Smooth muscle cell (in vitro differentiated cells): ENCODE measurements at regions not wholly inside any gene's neighbourhood (a gene's known extent, or its start where the extent isn't known, plus 50 kb on each side); places are given as distances from the start of the nearest gene placed in this dataset.

Source experiments
- DNase-seq: peaks from one replicate; lab custom pipeline; 2025; ENCODE audit not compliant: unreplicated experiment; lab: John Stamatoyannopoulos, UW
- H2AFZ ChIP-seq: fragments of 200-600 bp; sonication (generic); 2 replicates; pipeline ENCODE4 v1.6.0; 2016; ENCODE audit warnings: antibody characterized with exemption, low read depth, mild to moderate bottlenecking
- H3F3A ChIP-seq: fragments of 200-600 bp; sonication (generic); 2 replicates; pipeline ENCODE4 v1.6.0; 2017; ENCODE audit warnings: antibody characterized with exemption, low read depth
- H3K27ac ChIP-seq: fragments of 200-600 bp; sonication (generic); 2 replicates; pipeline ENCODE4 v1.5.1; 2016; ENCODE audit warnings: low read depth, mild to moderate bottlenecking
- H3K27me3 ChIP-seq: fragments of 200-600 bp; sonication (generic); 2 replicates; pipeline ENCODE4 v1.6.1; 2016; ENCODE audit warnings: low read depth, mild to moderate bottlenecking
- H3K36me3 ChIP-seq: fragments of 200-600 bp; sonication (generic); 2 replicates; pipeline ENCODE4 v1.5.1; 2016; ENCODE audit warnings: low read depth
- H3K4me1 ChIP-seq: fragments of 200-600 bp; sonication (generic); 2 replicates; pipeline ENCODE4 v1.5.1; 2016; ENCODE audit warnings: low read depth
- H3K4me2 ChIP-seq: fragments of 200-600 bp; sonication (generic); 2 replicates; pipeline ENCODE4 v1.6.0; 2016; ENCODE audit warnings: mild to moderate bottlenecking
- H3K4me3 ChIP-seq: fragments of 200-600 bp; sonication (generic); 2 replicates; pipeline ENCODE4 v1.5.1; 2016; ENCODE audit warnings: mild to moderate bottlenecking
- H3K79me2 ChIP-seq: fragments of 200-600 bp; sonication (generic); 2 replicates; pipeline ENCODE4 v1.6.0; 2016; ENCODE audit warnings: low read depth, mild to moderate bottlenecking
- H3K9ac ChIP-seq: fragments of 200-600 bp; sonication (generic); 2 replicates; pipeline ENCODE4 v1.6.0; 2016; ENCODE audit warnings: low read depth
- H3K9me3 ChIP-seq: fragments of 200-600 bp; sonication (generic); replicated peaks from 2 replicates; pipeline ENCODE4 v1.5.1; 2016; ENCODE audit warnings: low read depth
- H4K20me1 ChIP-seq: fragments of 200-600 bp; sonication (generic); 2 replicates; pipeline ENCODE4 v1.6.0; 2016; ENCODE audit warnings: low read depth
- WGBS: methylation state at CpG from one replicate; pipeline ENCODE4 v1.1.7; 2016; ENCODE audit warnings: low lambda C conversion rate; 5-methylcytosine and 5-hydroxymethylcytosine counted together
- TF ChIP-seq, protein P1 (sequence below): fragments of 200-600 bp; sonication (generic); IDR thresholded peaks from 2 replicates; pipeline ENCODE4 v1.5.1; 2017; ENCODE audit warnings: borderline replicate concordance, mild to moderate bottlenecking, antibody characterized with exemption; ENCODE audit not compliant: insufficient read depth, poor library complexity, severe bottlenecking

- no peak for DNase-seq
- whole genome bisulfite sequencing = 83% methylated on average over 22 of the region's 22 CpGs
- Histone ChIP-seq H3K9me3 (no peaks in the 10 kb centered on the region), H3K4me1 (no peaks in the 10 kb centered on the region), H3K27me3 (peaks cover 5% of the 10 kb centered on the region), H3K36me3 (no peaks in the 10 kb centered on the region), H3K4me3 (no peak overlapping the region), H3K79me2 (no peaks in the 10 kb centered on the region), H3K9ac (no peak overlapping the region), H3K4me2 (no peak overlapping the region), H2AFZ (no peak overlapping the region), H3F3A (no peaks in the 10 kb centered on the region), H4K20me1 (no peaks in the 10 kb centered on the region), H3K27ac (no peak overlapping the region)
- TF ChIP-seq, protein P1, sequence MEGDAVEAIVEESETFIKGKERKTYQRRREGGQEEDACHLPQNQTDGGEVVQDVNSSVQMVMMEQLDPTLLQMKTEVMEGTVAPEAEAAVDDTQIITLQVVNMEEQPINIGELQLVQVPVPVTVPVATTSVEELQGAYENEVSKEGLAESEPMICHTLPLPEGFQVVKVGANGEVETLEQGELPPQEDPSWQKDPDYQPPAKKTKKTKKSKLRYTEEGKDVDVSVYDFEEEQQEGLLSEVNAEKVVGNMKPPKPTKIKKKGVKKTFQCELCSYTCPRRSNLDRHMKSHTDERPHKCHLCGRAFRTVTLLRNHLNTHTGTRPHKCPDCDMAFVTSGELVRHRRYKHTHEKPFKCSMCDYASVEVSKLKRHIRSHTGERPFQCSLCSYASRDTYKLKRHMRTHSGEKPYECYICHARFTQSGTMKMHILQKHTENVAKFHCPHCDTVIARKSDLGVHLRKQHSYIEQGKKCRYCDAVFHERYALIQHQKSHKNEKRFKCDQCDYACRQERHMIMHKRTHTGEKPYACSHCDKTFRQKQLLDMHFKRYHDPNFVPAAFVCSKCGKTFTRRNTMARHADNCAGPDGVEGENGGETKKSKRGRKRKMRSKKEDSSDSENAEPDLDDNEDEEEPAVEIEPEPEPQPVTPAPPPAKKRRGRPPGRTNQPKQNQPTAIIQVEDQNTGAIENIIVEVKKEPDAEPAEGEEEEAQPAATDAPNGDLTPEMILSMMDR = no peak
These were observed 67.9 kb upstream of the ZBTB40 start for GRCh38 chr1:22383526-22384294.

DNA sequence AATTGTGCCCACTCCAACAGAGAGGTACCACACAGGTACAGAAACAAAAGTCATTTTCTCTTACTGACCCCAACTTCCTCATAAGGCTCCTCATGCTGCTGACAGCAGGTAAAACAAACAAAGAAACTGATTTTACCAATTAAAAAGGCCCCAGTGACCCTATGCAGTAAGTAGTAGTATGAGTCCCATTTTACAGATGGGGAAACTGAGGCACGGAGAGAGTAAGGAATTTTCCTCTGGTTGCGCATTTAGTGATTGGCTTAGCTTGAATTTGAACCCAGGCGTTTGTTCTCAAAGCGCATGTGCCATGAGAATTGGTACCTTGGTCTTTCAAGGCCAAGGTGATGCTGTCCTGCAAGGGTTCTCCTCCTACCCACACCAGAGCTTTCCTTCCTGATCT lies 66.1 kb upstream of the ZBTB40 start:
- no peak for DNase-seq
- Histone ChIP-seq H3K9me3 (no peaks in the 10 kb centered on the region), H3K4me3 (no peak overlapping the region), H3K27ac (no peak overlapping the region), H3K27me3 (peaks cover 5% of the 10 kb centered on the region), H4K20me1 (no peaks in the 10 kb centered on the region), H3K9ac (no peak overlapping the region), H3F3A (no peaks in the 10 kb centered on the region), H3K4me1 (no peaks in the 10 kb centered on the region), H3K36me3 (no peaks in the 10 kb centered on the region), H3K4me2 (no peak overlapping the region), H3K79me2 (no peaks in the 10 kb centered on the region), H2AFZ (no peak overlapping the region)
- 95% methylated on average over 4 of the region's 4 CpGs for WGBS
- TF ChIP-seq, protein P1 = no peak

DNA sequence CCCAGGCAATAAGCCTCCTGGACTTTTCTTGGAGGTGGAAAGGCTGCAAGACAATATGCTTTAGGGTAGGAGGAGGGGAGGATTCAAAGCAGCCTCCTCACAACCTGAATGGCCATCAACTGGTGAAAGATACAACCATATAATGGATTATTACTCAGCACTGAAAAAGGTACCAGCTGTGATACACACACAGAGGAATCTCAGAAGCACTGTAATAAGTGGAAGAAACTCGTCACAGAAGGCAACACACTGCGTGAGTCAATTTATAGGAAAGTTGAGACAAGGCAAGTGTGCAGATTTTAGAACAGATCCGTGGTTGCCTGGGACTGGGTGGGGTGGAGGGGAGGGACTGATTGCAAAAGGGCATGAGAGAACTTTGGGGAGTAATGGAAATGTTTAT lies 64.9 kb upstream of the ZBTB40 start:
- 79% methylated on average over 3 of the region's 3 CpGs for WGBS
- Histone ChIP-seq H3K27ac (no peak overlapping the region), H4K20me1 (no peaks in the 10 kb centered on the region), H3K9ac (no peak overlapping the region), H3K9me3 (no peaks in the 10 kb centered on the region), H3K4me3 (no peak overlapping the region), H3F3A (no peaks in the 10 kb centered on the region), H3K27me3 (peaks cover 5% of the 10 kb centered on the region), H3K4me1 (no peaks in the 10 kb centered on the region), H3K79me2 (no peaks in the 10 kb centered on the region), H2AFZ (no peak overlapping the region), H3K36me3 (no peaks in the 10 kb centered on the region), H3K4me2 (no peak overlapping the region)
- DNase-seq = no peak
- TF ChIP-seq, protein P1 = no peak
